NCI-H345 (cell line): ENCODE measurements at regions not wholly inside any gene's neighbourhood (a gene's known extent, or its start where the extent isn't known, plus 50 kb on each side); places are given as distances from the start of the nearest gene placed in this dataset.

Experiments
- DNase-seq: peaks from one replicate; lab custom pipeline; 2025; lab: John Stamatoyannopoulos, UW

DNA sequence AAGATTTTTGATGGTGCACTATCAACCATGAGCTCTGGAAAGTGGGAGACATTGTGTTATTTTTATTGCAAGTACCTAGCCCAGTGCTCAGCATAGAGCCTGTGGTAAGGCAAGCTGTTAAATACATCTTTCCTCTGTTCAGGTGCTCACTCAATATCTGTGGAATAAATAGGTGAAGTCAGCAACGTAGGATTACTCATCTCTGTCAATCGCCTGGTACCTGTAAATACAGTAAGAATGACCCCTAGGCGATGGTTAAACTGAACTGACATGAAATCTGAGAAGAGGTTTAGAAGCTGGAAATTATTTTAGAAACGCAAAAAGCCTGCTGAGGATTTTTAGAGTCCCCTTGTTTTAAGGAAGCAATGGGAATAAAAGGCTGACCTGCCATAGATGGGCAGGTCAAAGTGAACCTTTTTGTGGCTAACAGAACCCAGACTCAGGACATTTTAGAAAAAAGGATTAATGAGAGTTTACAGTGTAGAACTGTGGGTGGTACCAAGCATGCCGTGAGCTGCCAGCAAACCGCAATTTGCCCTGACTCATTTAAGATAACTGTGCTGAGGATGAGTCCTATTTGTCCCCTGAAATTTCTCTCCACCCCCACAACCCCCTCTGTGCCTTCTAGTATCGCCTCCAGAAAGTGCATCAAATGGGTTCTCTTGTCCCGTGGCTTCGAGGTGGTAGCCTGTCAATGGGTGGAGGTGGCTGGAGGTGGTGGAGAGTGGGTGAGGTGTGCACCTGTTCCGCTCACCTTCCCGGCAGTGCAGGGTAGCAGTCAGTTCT, 375.1 kb downstream of the MED10 start:
- no peak for DNase-seq

DNA sequence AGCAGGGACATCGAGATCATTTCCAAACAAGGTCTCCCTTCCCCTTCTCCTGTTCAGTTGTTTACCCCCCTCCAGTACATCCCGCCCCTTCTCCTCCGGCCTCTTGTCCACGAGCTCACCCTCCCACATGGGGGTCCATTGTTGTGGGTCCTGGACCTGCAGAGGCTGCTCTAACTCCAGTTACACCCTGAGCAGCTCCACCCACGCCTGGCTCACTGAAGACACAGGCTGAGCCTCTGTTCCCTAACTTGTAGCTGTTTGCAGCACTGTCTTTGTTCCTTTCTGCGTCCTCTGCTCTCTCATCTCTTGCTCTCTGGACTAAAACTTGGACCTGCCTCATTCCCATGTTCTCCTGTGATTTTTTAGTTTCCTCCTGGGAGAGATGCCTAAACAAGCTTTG, 377.5 kb downstream of the MED10 start:
- no peak for DNase-seq

DNA sequence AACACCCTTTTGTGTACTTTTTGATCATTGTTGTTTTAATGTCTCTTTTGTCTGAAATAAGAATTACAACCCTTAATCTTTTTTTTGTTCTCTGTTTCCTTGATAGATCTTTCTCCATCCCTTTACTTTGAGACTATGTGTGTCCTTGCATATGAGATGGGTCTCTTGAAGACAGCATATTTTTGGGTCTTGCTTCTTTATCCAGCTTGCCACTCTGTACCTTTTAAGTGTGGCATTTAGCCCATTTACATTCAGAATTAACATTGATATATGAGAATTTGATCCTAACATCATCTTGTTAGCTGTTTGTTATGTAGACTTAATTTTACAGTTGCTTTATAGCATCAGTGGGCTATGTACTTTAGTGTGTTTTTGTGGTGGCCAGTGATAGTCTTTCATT, 382.5 kb downstream of the MED10 start:
- no peak for DNase-seq

DNA sequence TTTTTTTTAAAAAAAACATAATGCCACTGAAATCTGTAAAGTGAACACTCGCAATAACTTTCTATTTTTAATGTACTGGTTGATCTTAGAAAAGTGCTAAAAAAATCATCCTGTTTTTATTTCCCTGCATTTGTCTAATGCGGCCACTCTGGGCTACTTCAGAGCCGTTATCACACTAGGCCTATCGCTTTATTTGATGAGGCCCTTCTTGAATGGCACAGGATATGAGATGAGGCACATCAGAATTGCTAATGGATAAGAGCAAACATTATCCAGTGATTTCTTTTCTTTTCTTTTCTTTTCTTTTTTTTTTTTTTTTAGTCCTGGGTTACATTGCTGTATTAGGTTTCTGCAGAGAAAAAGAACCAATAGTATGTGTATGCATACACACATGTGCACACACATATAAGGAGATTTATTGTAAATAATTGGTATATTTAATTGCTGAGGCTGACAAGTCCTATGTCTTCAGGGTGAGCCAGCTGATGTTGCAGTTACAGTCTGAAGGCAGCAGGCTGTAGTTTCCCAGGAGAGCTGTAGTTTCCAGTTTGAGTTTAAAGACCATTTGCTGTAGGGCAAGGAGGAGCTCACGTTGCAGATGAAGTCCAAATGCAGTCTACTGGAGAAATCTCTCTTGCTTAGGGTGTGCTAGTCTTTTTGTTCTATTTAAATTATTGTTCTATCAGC, 391.7 kb downstream of the MED10 start:
- DNase-seq = no peak

DNA sequence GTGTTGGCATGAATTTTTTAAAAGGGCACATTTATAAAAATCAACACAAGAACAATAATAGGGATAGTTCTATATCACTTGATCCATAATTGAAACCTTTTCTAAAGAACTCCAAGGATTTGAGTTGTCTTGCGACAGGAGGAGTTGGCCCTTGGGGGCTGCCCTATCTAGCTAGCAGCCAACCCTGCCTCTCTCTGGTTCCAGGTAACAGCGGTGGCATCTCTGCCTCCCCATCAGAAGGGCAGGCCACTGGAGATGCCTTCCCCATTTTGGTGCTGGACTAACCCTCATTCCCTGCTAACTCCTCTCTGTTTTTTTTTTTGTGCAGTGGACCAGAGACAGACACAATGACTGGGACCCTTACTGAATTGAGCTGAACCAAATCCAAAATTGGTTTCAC, 393.0 kb downstream of the MED10 start:
- no peak for DNase-seq

DNA sequence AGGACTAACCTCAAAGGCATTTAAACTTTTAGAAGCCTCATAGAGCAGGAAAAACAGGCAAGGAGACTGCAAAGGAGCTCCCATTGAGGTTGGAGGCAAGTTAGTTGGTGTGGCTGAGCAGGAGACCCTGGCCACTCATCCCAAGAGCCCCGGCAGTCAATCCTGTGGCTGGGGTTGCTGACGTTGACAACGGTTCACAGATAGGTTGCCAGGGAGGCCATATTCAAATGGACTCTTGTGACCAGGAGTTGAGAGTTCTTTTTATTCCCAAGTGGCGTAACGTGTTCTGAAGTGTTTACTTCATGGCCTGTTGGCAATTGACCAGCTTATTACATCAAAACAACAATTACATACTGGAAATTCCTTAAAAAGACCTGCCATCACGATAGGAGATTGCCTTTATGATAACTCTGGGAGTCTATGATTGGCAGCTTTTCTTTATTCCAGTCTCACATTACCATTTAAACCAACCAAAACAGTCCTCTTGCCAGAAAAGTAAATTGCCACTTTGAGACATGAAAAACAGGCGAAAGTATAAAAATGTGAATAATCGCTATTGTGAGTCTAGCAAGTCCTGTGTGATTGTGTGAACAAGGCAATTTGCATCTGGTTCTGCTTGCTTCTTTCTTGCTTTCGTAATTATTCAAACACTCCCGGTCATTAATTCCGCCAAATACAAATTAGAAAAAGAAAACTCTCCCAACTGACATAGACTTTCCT, 394.9 kb downstream of the MED10 start:
- DNase-seq = no peak

DNA sequence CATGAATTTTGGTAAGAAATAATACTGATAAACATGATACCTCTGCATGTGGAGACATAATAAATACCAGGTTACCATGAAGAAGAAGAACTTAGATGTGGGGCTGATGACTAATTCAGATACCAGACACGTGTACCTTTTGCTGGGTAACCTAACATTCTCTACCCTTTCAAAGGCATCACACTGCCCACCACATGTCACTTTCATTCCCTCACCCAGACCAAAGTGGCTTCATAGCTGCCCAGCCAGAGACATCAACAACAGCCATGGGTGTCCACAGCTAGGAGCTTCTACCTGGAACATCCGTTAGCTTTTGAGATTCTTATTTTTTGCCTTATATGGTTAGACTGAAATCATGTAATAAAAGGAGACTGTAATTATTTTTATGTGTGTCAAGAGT, 396.8 kb downstream of the MED10 start:
- DNase-seq = no peak

DNA sequence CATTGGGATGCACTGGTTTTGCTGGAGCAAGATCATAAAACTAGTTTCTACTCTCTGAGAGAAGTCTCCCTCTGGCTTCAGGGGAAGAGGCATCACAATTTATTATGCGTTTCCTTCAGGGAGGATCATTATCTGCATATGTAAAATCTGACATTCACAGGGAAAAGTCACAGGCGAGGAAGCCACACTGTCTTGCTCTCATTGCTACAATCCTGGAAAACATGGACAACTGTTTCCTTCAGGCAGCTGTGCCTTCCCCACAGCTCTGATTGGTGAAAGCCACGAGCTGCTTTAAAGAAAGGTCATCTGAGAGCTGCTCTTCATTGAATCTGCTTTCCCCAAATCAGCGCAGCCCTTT, 397.8 kb downstream of the MED10 start:
- no peak for DNase-seq

DNA sequence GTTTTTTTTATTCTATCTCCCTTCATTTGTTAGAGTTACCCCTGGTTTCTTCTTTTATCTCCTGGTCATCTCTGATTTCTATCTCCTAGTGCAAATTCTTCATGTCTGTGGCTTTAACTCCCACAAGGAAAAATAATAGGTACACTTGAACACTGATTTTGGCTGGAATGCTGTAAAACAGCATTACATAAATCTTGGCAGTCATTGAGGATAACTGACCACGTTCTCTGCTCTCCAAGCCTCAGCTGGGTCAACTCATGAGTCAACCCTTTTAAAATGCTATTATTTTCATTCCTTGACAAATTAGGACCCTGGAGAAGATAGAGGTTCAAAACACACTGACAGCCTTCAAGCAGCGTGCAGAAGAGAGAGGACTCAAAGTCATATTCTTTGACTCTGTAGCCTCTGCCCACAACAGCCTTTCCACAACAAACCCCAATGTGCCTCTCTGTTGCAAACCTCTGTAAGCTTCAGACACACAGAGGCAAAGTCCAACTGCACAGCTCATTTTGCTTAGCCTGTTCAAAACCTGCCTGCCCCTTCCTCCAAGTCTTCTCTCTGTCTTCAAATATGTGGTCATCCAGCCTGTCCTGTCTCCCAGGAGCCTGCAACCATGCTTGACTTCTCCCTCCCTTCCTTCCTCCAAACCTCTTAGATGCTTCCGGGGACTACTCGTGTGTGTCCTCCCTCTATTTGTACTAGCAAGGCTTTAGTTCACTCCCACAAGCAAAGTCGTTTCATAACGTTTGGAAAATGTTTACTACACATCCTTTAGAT, 398.4 kb downstream of the MED10 start:
- DNase-seq = no peak

DNA sequence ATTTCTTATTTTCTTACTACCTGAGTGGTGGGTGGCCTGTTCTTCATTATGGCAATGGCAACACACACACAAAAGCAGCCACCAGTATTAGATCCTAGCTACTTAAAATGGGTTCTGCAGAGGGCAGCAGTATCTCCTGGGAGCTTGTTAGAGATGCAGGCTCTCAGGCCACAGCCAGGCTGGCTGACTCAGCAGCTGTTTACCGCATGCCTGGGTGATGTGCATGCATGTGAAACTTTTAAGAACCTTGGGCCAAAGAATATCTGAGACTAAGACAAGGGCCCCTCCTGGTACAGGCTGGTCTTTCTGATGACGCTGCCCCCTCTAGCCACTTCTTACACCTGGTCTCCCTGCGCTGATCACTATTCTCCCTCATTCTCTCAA, 399.0 kb downstream of the MED10 start:
- no peak for DNase-seq

DNA sequence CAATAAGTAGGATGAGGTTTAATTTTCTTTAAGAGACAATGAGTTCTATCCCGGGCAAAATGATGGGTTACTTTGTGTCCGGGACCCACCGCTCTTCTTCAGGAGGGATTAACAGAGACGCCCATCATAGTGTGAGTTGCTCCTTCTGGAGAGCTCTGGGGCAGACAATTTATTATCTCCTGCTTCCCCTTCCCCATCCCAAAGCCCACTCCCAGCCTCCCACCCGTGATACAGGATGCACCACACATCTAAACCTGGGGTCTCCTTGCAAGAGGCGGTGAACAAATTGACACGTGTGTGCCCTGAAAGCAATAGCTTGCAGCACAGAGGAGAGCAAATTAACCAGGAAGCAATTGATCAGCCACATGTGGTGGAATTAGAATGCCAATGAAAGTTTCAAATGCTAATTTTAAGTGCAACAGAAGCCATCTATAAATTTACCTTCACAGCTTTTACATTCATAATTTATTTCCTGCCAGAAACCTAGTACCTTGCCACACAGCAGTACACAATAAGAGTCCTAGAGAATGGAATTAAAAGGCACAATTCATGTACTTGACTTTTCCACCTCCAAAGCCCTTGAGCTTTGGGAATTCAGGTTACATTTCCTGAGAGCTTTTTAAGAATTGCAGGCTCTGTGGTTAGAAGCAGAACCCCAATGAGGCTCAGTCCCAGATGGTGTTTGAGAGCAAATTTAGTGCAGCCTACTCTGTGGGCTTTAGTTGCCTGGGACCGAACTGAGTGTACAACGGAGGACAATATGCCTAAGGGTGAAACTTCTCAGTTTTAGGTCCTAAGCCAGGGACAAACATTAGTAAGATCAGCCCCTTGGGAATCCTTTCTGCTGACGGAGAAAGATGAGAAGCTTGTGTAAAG, 399.6 kb downstream of the MED10 start:
- DNase-seq = no peak

DNA sequence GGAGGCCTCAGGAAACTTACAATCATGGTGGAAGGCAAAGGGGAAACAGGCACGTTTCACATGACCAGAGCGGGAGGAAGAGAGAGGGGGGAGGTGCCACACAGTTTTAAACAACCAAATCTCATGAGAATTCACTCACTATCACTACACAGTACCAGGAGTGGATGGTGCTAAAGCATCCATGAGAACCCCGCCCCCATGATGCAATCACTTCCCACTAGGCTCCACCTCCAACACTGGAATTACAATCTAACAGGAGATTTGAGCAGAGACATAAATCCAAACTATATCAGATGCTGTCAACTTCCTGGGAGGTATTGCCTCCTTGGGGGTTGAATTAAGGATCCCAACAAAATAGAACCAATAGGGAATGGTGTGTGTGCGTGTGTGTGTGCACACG, 407.1 kb downstream of the MED10 start:
- DNase-seq = no peak

DNA sequence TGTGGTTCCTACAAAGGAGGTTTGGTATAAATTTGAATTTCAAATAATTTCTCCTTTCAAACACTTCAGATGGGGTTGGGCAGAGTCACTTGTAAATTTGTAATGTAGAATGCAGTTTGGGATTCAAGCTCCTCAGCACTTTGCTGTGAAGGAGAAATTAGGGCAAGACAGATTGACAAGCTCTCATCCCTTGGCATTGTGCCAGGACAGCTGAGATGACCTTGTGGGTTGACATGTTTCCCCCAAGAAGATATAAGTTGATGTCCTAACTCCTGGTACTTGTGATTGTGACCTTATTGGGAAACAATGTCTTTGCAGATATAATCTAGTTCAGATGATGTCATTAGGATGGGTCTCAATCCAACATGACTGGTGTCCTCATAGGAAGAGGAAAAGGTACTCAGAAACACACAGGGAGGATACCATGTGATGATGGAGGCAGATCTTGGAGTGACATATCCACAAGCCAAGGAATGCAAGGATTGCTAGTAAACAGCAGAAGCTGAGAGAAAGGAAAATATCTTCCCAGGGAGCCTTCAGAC, 408.3 kb downstream of the MED10 start:
- DNase-seq = no peak

DNA sequence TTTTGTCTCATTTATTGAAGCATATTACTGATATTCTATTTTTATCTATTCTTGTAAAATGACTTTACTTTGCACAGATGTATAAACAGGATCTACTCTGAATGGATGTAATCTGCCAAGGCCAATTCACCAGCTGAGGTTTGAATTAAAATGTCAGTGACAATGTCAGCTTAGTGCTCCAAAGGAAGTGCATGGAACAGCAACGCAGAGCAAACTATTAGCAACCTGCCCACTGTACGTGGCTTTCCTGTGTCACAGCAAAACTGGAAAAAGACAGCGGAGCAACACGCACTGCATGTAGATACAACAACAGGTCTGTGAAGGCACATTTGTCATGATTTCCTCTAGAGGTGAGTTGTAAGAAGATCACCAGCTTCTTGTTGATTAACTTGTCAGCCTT, 409.4 kb downstream of the MED10 start:
- DNase-seq = no peak

DNA sequence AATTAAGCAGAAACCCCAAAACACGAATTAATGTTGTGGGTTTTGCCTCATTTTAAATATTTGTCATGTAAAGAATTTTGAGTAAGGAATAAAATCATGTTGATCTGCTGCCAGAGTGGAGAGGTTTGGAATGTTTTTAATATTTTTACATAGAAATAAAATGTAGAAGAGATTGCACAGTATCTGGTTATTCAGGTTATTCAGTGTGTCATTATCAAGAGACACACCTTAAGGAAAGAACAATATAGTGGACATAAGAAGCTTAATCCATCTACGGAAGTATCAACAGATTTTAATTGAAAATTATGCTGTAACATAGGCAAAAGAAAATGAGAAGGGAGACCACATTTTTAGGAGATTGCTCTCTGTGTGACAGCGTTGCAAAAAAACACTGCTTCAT, 410.4 kb downstream of the MED10 start:
- no peak for DNase-seq

DNA sequence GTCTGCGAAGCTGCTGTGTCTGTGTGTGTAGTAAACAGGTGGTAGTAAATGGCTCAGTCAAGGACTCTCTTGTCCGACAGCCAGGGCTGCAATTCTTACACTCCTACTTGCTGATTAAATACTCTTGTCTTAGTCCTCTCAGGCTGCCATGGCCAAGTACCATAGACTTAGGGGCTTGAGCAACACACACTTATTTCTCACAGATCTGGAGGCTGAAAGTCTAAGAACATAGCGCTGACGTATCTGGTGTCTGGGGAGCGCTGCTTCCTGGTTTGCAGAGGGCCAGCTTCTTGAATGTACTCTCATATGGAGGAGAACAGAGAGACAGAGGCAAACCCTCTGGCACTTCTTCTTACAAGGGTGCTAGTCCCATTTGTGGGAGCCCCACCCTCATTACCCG, 411.0 kb downstream of the MED10 start:
- DNase-seq = no peak

DNA sequence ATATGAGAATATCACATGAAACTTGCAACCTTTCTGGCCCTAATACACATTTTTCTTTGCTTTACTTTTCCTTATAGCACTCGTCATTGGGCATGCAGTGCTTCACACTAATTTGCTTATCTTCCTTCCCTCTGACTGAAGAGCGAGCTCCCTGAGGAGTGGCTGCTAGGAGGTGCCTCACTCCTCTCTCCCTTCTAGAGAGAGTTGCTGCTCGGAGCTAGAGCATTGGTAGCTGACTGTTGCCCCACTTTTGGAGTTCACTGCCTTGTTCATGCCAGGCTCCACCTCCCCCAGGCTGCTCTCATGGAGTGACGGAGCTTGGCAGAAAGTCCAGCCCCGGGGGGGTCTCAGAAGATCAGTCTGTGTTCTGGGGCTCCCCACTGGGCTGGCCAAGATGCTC, 413.2 kb downstream of the MED10 start:
- no peak for DNase-seq

DNA sequence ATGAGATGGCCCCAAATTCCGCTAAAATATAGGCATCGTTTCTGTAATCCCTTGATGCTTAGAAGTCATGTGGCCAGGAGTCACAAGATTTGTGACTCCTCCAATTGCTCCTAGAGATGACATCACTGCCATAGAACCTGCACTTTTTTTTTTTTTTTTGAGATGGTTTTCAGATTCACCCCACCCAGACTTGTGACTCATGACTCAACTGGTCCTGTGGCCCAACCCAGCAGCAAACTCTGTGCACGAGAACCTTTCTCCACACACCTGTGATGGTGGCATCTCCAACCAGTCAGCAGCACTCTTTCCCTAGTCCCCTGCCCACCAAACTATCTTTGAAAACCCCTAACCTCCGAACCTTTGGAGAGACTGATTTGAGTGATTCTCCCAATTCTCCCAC, 414.0 kb downstream of the MED10 start:
- DNase-seq = no peak

DNA sequence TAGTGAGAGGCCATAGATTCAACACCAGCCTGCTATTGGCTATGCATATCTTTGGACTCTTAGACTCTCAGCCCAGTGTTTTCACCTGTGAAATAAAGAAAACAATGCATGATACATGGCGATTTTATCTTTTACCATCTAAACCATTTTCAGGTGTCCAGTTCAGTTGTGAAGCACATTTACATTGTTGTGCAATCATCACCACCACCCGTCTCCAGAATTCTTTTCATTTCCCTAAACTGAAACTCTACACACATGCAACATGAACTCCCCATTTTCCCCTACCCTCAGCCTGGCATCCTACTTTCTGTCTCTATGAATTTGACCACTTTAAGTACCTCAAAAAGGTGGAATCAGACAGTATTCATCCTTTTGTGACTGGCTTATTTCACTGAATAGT, 420.6 kb downstream of the MED10 start:
- no peak for DNase-seq

DNA sequence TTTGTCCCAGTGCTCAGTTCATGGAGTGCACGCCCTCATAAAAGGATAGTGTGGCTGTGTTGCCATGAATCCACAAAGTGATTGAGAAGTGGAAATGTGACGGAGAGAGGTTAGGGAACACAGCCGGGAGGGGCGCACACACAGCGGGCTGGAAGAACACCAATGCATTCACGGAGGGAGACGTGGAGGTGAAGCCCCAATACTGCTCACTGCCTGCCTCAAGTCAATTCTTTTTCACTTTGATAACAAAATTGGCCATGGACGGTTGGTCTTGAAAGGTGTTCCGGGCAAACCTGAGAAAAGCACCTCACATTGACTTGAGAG, 424.1 kb downstream of the MED10 start:
- no peak for DNase-seq

DNA sequence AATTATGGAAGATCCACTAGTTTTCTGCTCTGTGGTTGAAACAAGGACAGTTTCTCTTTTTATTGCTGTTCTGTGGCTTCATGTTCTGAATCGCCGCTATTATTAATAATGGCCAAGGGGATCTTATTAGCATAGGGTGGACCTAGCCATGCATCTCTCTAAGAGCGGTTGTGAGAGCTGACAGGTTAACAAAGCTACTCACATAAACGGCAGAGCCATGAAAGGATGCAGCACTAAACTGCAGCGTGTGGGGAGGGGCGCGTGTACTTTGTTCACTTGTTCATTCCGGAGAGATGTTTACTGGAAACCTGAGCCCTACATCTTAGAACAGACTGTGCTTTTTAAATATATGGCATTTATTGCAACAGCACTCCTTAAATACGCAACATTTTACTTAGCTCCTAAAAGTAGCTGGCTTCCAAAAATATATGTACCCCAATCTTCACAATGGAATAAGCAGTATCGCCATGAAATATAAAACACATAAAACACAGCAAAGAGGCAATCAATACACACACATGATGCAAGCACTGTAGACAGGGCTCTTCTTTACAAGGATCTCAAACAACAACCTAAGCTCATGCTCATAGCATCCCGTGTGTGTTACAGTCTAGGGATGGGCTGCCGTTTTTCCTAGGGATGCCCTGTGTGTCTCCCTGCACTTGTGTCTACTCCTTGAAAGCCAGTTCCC, 424.6 kb downstream of the MED10 start:
- DNase-seq = no peak
